ENCODE measurements at regions not wholly inside any gene's neighbourhood (a gene's known extent, or its start where the extent isn't known, plus 50 kb on each side); places are given as distances from the start of the nearest gene placed in this dataset.

GRCh38 chr16:35543486-35543885, 2084.1 kb downstream of the TP53TG3F start:
- no peak for TF ChIP-seq CTCF (IDR thresholded peaks at IDR 0.05)
- TF ChIP-seq POLR2AphosphoS5 (IDR thresholded peaks at IDR 0.05): no peak
- no peak for TF ChIP-seq POLR2A (IDR thresholded peaks at IDR 0.05)
- TF ChIP-seq EP300 (IDR thresholded peaks at IDR 0.05): no peak
- Histone ChIP-seq H3K4me3 (no peak overlapping the region), H3K36me3 (no peaks in the 10 kb centered on the region), H3K9me3 (peaks cover 0 to 4% (median 0%) of the 10 kb centered on the region in 4 donors), H3K27me3 (no peaks in the 10 kb centered on the region), H3K27ac (no peak overlapping the region), H3K4me1 (no peaks in the 10 kb centered on the region)
- 85 to 90% methylated on average over 27 of the region's 27 CpGs for WGBS, 2 donors
- intact Hi-C loops (cut with DNase I): no loop called here
- DNase-seq: no peak

GRCh38 chr16:35552763-35553162, 2093.4 kb downstream of the TP53TG3F start:
- Histone ChIP-seq H3K36me3 (no peaks in the 10 kb centered on the region), H3K4me3 (no peak overlapping the region), H3K27me3 (peaks cover 0 to 5% (median 0%) of the 10 kb centered on the region in 3 donors), H3K9me3 (peaks cover 0 to 4% (median 0%) of the 10 kb centered on the region in 4 donors), H3K27ac (no peak overlapping the region), H3K4me1 (no peaks in the 10 kb centered on the region)
- DNase-seq: no peak
- WGBS, 2 donors: 62 to 76% methylated on average over 31 of the region's 31 CpGs
- TF ChIP-seq POLR2AphosphoS5 (IDR thresholded peaks at IDR 0.05): no peak
- TF ChIP-seq POLR2A (IDR thresholded peaks at IDR 0.05): no peak
- TF ChIP-seq CTCF (IDR thresholded peaks at IDR 0.05): no peak
- TF ChIP-seq EP300 (IDR thresholded peaks at IDR 0.05): no peak
- intact Hi-C loops (cut with DNase I): no loop called here

GRCh38 chr16:35557731-35558130, 2098.3 kb downstream of the TP53TG3F start:
- Histone ChIP-seq H3K9me3 (peaks cover 0 to 19% (median 0%) of the 10 kb centered on the region in 4 donors), H3K4me3 (no peak overlapping the region), H3K27me3 (peaks cover 0 to 2% (median 0%) of the 10 kb centered on the region in 3 donors), H3K27ac (no peak overlapping the region), H3K36me3 (no peaks in the 10 kb centered on the region), H3K4me1 (no peaks in the 10 kb centered on the region)
- TF ChIP-seq CTCF (IDR thresholded peaks at IDR 0.05) (no peak), POLR2AphosphoS5 (IDR thresholded peaks at IDR 0.05) (no peak), POLR2A (IDR thresholded peaks at IDR 0.05) (no peak), EP300 (IDR thresholded peaks at IDR 0.05) (no peak)
- intact Hi-C loops (cut with DNase I): no loop called here
- no peak for DNase-seq
- 65 to 70% methylated on average over 2 of the region's 2 CpGs for WGBS, 2 donors

- Histone ChIP-seq H3K9me3 (peaks cover 0 to 16% (median 2%) of the 10 kb centered on the region in 4 donors), H3K36me3 (no peaks in the 10 kb centered on the region), H3K27ac (no peak overlapping the region), H3K4me3 (no peak overlapping the region), H3K4me1 (no peaks in the 10 kb centered on the region), H3K27me3 (no peaks in the 10 kb centered on the region)
- WGBS, 2 donors: 37 to 69% methylated on average over 2 of the region's 2 CpGs
- TF ChIP-seq CTCF (IDR thresholded peaks at IDR 0.05) (no peak), POLR2A (IDR thresholded peaks at IDR 0.05) (no peak), POLR2AphosphoS5 (IDR thresholded peaks at IDR 0.05) (no peak), EP300 (IDR thresholded peaks at IDR 0.05) (no peak)
- DNase-seq: no peak
- intact Hi-C loops (cut with DNase I): no loop called here
Measured at GRCh38 chr16:35559911-35560636, 2100.7 kb downstream of the TP53TG3F start.

GRCh38 chr16:35560637-35560984, 2101.2 kb downstream of the TP53TG3F start:
- intact Hi-C loops (cut with DNase I): no loop called here
- H3K27me3 ChIP-seq: no peaks in the 10 kb centered on the region
- no peaks in the 10 kb centered on the region for H3K4me1 ChIP-seq
- WGBS, 2 donors: 68 to 71% methylated on average over 6 of the region's 6 CpGs
- peaks cover 0 to 16% (median 2%) of the 10 kb centered on the region in 4 donors for H3K9me3 ChIP-seq
- DNase-seq: no peak
- no peaks in the 10 kb centered on the region for H3K36me3 ChIP-seq
- TF ChIP-seq CTCF (IDR thresholded peaks at IDR 0.05): no peak
- no peak for TF ChIP-seq EP300 (IDR thresholded peaks at IDR 0.05)
- TF ChIP-seq POLR2A (IDR thresholded peaks at IDR 0.05): no peak
- TF ChIP-seq POLR2AphosphoS5 (IDR thresholded peaks at IDR 0.05): no peak
- H3K27ac ChIP-seq: no peak overlapping the region
- no peak overlapping the region for H3K4me3 ChIP-seq

Data from sigmoid colon (tissue), 6 donors.